Upper lobe of left lung (tissue), 6 donors: ENCODE measurements at regions not wholly inside any gene's neighbourhood (a gene's known extent, or its start where the extent isn't known, plus 50 kb on each side); places are given as distances from the start of the nearest gene placed in this dataset.
A peak's percentile ranks its signal among the peaks of the same experiment; 100 is the strongest.

ENCODE experiments used
- ATAC-seq, 2 donors: fragments of 200-7000 bp; cut with Tn5 transposase; one replicate each; pipeline ENCODE4 v1.9.1; 2022; ENCODE audit warnings: mild to moderate bottlenecking in 2 of 2, moderate library complexity in 2 of 2; ENCODE audit not compliant: low FRiP score in 2 of 2
- DNase-seq, 2 donors: peaks; one replicate each; pipeline ENCODE4 v3.0.0-alpha.2; 2019 to 2020
- H3K27ac ChIP-seq, 4 donors: fragments of 200-600 bp; sonication (generic); one replicate each; pipeline ENCODE4 v1.5.1; 2016 to 2019
- H3K27me3 ChIP-seq, 4 donors: fragments of 200-600 bp; sonication (generic); one replicate each; pipeline ENCODE4 v1.5.1; 2017 to 2019
- H3K36me3 ChIP-seq, 4 donors: fragments of 200-600 bp; sonication (generic); one replicate each; pipeline ENCODE4 v1.5.1; 2016 to 2019
- H3K4me1 ChIP-seq, 4 donors: fragments of 200-600 bp; sonication (generic); one replicate each; pipeline ENCODE4 v1.5.1; 2018 to 2019
- H3K4me3 ChIP-seq, 4 donors: fragments of 200-600 bp; sonication (generic); one replicate each; pipeline ENCODE4 v1.5.1; 2017 to 2019; ENCODE audit warnings: mild to moderate bottlenecking in 2 of 4, moderate library complexity in 1 of 4
- H3K9me3 ChIP-seq, 4 donors: fragments of 200-600 bp; sonication (generic); one replicate each; pipeline ENCODE4 v1.5.1; 2018 to 2019
- CTCF ChIP-seq, 6 experiments: fragments of 450-650 bp in 4 of 6; fragments of 200-600 bp in 2 of 6; sonication (generic) in 2 of 6; IDR thresholded peaks; one replicate each; pipeline ENCODE4 v1.5.1; 2016 to 2019; ENCODE audit warnings: antibody characterized with exemption in 6 of 6
- EP300 ChIP-seq, 4 donors: sonication (generic); formaldehyde crosslinking; IDR thresholded peaks; one replicate each; pipeline ENCODE4 v1.5.1; 2017; ENCODE audit warnings: antibody characterized with exemption in 4 of 4, control low read depth in 2 of 4
- POLR2A ChIP-seq, 4 donors: fragments of 450-650 bp; IDR thresholded peaks; one replicate each; pipeline ENCODE4 v1.5.1; 2016 to 2017; ENCODE audit warnings: antibody characterized with exemption in 4 of 4, mild to moderate bottlenecking in 2 of 4
- POLR2AphosphoS5 ChIP-seq, 2 donors: sonication (generic); formaldehyde crosslinking; IDR thresholded peaks; one replicate each; pipeline ENCODE4 v1.5.1; 2017; ENCODE audit warnings: antibody characterized with exemption in 2 of 2
- WGBS, 2 donors: methylation state at CpG; one replicate each; pipeline ENCODE4 v1.1.5; 2017 to 2018; 5-methylcytosine and 5-hydroxymethylcytosine counted together
- donor health status: DM: no; HTN: no; CAD: no; lungs with moderate emphysema.
- donor health status: DM: no; HTN: yes; CAD: no; lungs with severe emphysema.

GRCh38 chr9:11559001-11559776 is 946.4 kb upstream of the PTPRD start:
- H3K27ac ChIP-seq: no peak overlapping the region
- no peaks in the 10 kb centered on the region for H3K27me3 ChIP-seq
- no peaks in the 10 kb centered on the region for H3K4me1 ChIP-seq
- no peaks in the 10 kb centered on the region for H3K9me3 ChIP-seq
- 59 to 78% methylated on average over 3 of the region's 3 CpGs for WGBS, 2 donors
- TF ChIP-seq EP300 (IDR thresholded peaks at IDR 0.05): no peak
- no peak for TF ChIP-seq POLR2AphosphoS5 (IDR thresholded peaks at IDR 0.05)
- no peak for TF ChIP-seq POLR2A (IDR thresholded peaks at IDR 0.05)
- H3K36me3 ChIP-seq: no peaks in the 10 kb centered on the region
- ATAC-seq: no peak
- DNase-seq: no peak
- H3K4me3 ChIP-seq: no peak overlapping the region

GRCh38 chr9:11577522-11577921 is 964.7 kb upstream of the PTPRD start:
- H3K4me3 ChIP-seq: no peak overlapping the region
- no peak for TF ChIP-seq POLR2A (IDR thresholded peaks at IDR 0.05)
- no peak for TF ChIP-seq POLR2AphosphoS5 (IDR thresholded peaks at IDR 0.05)
- TF ChIP-seq EP300 (IDR thresholded peaks at IDR 0.05): no peak
- TF ChIP-seq CTCF (IDR thresholded peaks at IDR 0.05): no peak
- no peaks in the 10 kb centered on the region for H3K9me3 ChIP-seq
- H3K27ac ChIP-seq: no peak overlapping the region
- H3K27me3 ChIP-seq: no peaks in the 10 kb centered on the region
- no peaks in the 10 kb centered on the region for H3K36me3 ChIP-seq
- no peak for ATAC-seq
- H3K4me1 ChIP-seq: no peaks in the 10 kb centered on the region
- no peak for DNase-seq
- WGBS, 2 donors: 50 to 71% methylated on average over 2 of the region's 2 CpGs

GRCh38 chr9:11595756-11596155 is 983.0 kb upstream of the PTPRD start:
- DNase-seq (no peak), ATAC-seq (no peak)
- H3K27ac ChIP-seq: no peak overlapping the region
- TF ChIP-seq EP300 (IDR thresholded peaks at IDR 0.05): no peak
- H3K36me3 ChIP-seq: no peaks in the 10 kb centered on the region
- H3K9me3 ChIP-seq: no peaks in the 10 kb centered on the region
- H3K4me3 ChIP-seq: no peak overlapping the region
- H3K4me1 ChIP-seq: no peaks in the 10 kb centered on the region
- no peaks in the 10 kb centered on the region for H3K27me3 ChIP-seq

- no peak for TF ChIP-seq EP300 (IDR thresholded peaks at IDR 0.05)
- no peak for TF ChIP-seq POLR2AphosphoS5 (IDR thresholded peaks at IDR 0.05)
- no peak for TF ChIP-seq POLR2A (IDR thresholded peaks at IDR 0.05)
- no peak for TF ChIP-seq CTCF (IDR thresholded peaks at IDR 0.05)
- Histone ChIP-seq H3K36me3 (no peaks in the 10 kb centered on the region), H3K27ac (no peak overlapping the region), H3K4me1 (no peaks in the 10 kb centered on the region), H3K4me3 (no peak overlapping the region), H3K27me3 (no peaks in the 10 kb centered on the region), H3K9me3 (peaks cover 0 to 7% (median 0%) of the 10 kb centered on the region in 4 donors)
- 92% methylated on average over 32 to 49 of the region's 49 CpGs for WGBS, 2 donors
- ATAC-seq: peak; percentile 29 to 51
- DNase-seq: peak in 1 of 2 donors; percentile 73
Measured at GRCh38 chr9:11618241-11618805, 1005.5 kb upstream of the PTPRD start.

- Histone ChIP-seq H3K9me3 (peaks cover 0 to 9% (median 0%) of the 10 kb centered on the region in 4 donors), H3K4me3 (no peak overlapping the region), H3K4me1 (no peaks in the 10 kb centered on the region), H3K27ac (no peak overlapping the region), H3K36me3 (no peaks in the 10 kb centered on the region), H3K27me3 (no peaks in the 10 kb centered on the region)
- WGBS, 2 donors: 92 to 93% methylated on average over 1 of the region's 1 CpG
- TF ChIP-seq CTCF (IDR thresholded peaks at IDR 0.05): no peak
- TF ChIP-seq POLR2A (IDR thresholded peaks at IDR 0.05): no peak
- TF ChIP-seq POLR2AphosphoS5 (IDR thresholded peaks at IDR 0.05): no peak
- no peak for TF ChIP-seq EP300 (IDR thresholded peaks at IDR 0.05)
- no peak for ATAC-seq
- no peak for DNase-seq
Measured at GRCh38 chr9:11632691-11633090, 1019.9 kb upstream of the PTPRD start.

- DNase-seq (no peak), ATAC-seq (no peak)
- Histone ChIP-seq H3K27ac (no peak overlapping the region), H3K27me3 (no peaks in the 10 kb centered on the region), H3K36me3 (no peaks in the 10 kb centered on the region), H3K4me3 (no peak overlapping the region), H3K9me3 (no peaks in the 10 kb centered on the region), H3K4me1 (no peaks in the 10 kb centered on the region)
- TF ChIP-seq CTCF (IDR thresholded peaks at IDR 0.05) (no peak), EP300 (IDR thresholded peaks at IDR 0.05) (no peak), POLR2A (IDR thresholded peaks at IDR 0.05) (no peak), POLR2AphosphoS5 (IDR thresholded peaks at IDR 0.05) (no peak)
- 96% methylated on average over 1 of the region's 1 CpG for WGBS, 2 donors
Measured at GRCh38 chr9:11646831-11647230, 1034.0 kb upstream of the PTPRD start.
